ENCODE measurements at regions not wholly inside any gene's neighbourhood (a gene's known extent, or its start where the extent isn't known, plus 50 kb on each side); places are given as distances from the start of the nearest gene placed in this dataset.

GRCh38 chr1:219105893-219106292, 67.8 kb upstream of the LYPLAL1 start:
- Mint-ChIP-seq H3K4me3 (no peak overlapping the region), H3K4me1 (no peaks in the 10 kb centered on the region), H3K27me3 (ENCODE audit: low read depth in 3 of 3) (peaks cover 2 to 6% (median 3%) of the 10 kb centered on the region in 3 donors), H3K27ac (no peak overlapping the region), H3K36me3 (no peaks in the 10 kb centered on the region), H3K9me3 (peaks cover 0 to 5% (median 0%) of the 10 kb centered on the region in 7 donors)
- DNase-seq: no peak
- Histone ChIP-seq H3K27me3 (ENCODE audit: control insufficient read depth in 2 of 2, insufficient read depth in 2 of 2, low read length in 2 of 2) (no peaks in the 10 kb centered on the region), H3K4me1 (ENCODE audit: control insufficient read depth in 1 of 2, insufficient read depth in 2 of 2, low read length in 2 of 2) (no peaks in the 10 kb centered on the region), H3K4me2 (replicated peaks; ENCODE audit: extremely low read depth, low read length, poor library complexity, severe bottlenecking) (no peak overlapping the region), H3K4me3 (replicated peaks in 1 of 3; ENCODE audit: low read depth in 2 of 3, low read length in 3 of 3) (no peak overlapping the region), H3K36me3 (replicated peaks in 1 of 2; ENCODE audit: control insufficient read depth in 1 of 2, insufficient read depth in 2 of 2, low read length in 2 of 2) (no peaks in the 10 kb centered on the region), H3K79me2 (ENCODE audit: insufficient read depth, low read length) (no peaks in the 10 kb centered on the region), H3K27ac (ENCODE audit: low read depth in 1 of 2, low read length in 2 of 2) (no peak overlapping the region), H4K20me1 (ENCODE audit: insufficient read depth, low read length) (no peaks in the 10 kb centered on the region), H3K9ac (ENCODE audit: insufficient read depth, low read length, poor library complexity, severe bottlenecking) (no peak overlapping the region), H2AFZ (ENCODE audit: insufficient read depth, low read depth, low read length, poor library complexity, severe bottlenecking) (no peak overlapping the region), H3K9me3 (replicated peaks in 1 of 2; ENCODE audit: control insufficient read depth in 1 of 2, insufficient read depth in 1 of 2, low read length in 2 of 2) (no peaks in the 10 kb centered on the region)
- no CpG with 5 or more reads among the region's 1 CpG for WGBS (ENCODE audit: insufficient coverage)
- intact Hi-C loops (cut with micrococcal nuclease): no loop called here
- TF ChIP-seq CTCF (IDR thresholded peaks at IDR 0.05): no peak

- Histone ChIP-seq H3K4me3 (replicated peaks in 1 of 3; ENCODE audit: low read depth in 2 of 3, low read length in 3 of 3) (no peak overlapping the region), H4K20me1 (ENCODE audit: insufficient read depth, low read length) (no peaks in the 10 kb centered on the region), H3K9me3 (replicated peaks in 1 of 2; ENCODE audit: control insufficient read depth in 1 of 2, insufficient read depth in 1 of 2, low read length in 2 of 2) (peaks cover 10 to 20% of the 10 kb centered on the region in 2 donors), H3K9ac (ENCODE audit: insufficient read depth, low read length, poor library complexity, severe bottlenecking) (no peak overlapping the region), H3K27me3 (ENCODE audit: control insufficient read depth in 2 of 2, insufficient read depth in 2 of 2, low read length in 2 of 2) (no peaks in the 10 kb centered on the region), H3K79me2 (ENCODE audit: insufficient read depth, low read length) (no peaks in the 10 kb centered on the region), H3K27ac (ENCODE audit: low read depth in 1 of 2, low read length in 2 of 2) (no peak overlapping the region), H2AFZ (ENCODE audit: insufficient read depth, low read depth, low read length, poor library complexity, severe bottlenecking) (no peak overlapping the region), H3K36me3 (replicated peaks in 1 of 2; ENCODE audit: control insufficient read depth in 1 of 2, insufficient read depth in 2 of 2, low read length in 2 of 2) (no peaks in the 10 kb centered on the region), H3K4me1 (ENCODE audit: control insufficient read depth in 1 of 2, insufficient read depth in 2 of 2, low read length in 2 of 2) (no peaks in the 10 kb centered on the region), H3K4me2 (replicated peaks; ENCODE audit: extremely low read depth, low read length, poor library complexity, severe bottlenecking) (no peak overlapping the region)
- Mint-ChIP-seq H3K27me3 (ENCODE audit: low read depth in 3 of 3) (peaks cover 2 to 6% (median 3%) of the 10 kb centered on the region in 3 donors), H3K36me3 (no peaks in the 10 kb centered on the region), H3K4me3 (no peak overlapping the region), H3K9me3 (peaks cover 10 to 23% (median 17%) of the 10 kb centered on the region in 7 donors), H3K27ac (no peak overlapping the region), H3K4me1 (no peaks in the 10 kb centered on the region)
- no peak for TF ChIP-seq CTCF (IDR thresholded peaks at IDR 0.05)
- no peak for DNase-seq
- intact Hi-C loops (cut with micrococcal nuclease): no loop called here
Observed at GRCh38 chr1:219109424-219110018, 64.2 kb upstream of the LYPLAL1 start.
